Fibroblast of peridontal ligament (primary cell): ENCODE measurements at regions not wholly inside any gene's neighbourhood (a gene's known extent, or its start where the extent isn't known, plus 50 kb on each side); places are given as distances from the start of the nearest gene placed in this dataset.
"Not testable (repeated sequence)": the region's sequence is repeated elsewhere in the genome, so short reads cannot be mapped to it uniquely, and the experiment has no call there.

Source experiments
- DNase-seq: peaks from one replicate; pipeline ENCODE4 v3.0.0-alpha.2; 2010; ENCODE audit errors: extremely low read depth

DNA sequence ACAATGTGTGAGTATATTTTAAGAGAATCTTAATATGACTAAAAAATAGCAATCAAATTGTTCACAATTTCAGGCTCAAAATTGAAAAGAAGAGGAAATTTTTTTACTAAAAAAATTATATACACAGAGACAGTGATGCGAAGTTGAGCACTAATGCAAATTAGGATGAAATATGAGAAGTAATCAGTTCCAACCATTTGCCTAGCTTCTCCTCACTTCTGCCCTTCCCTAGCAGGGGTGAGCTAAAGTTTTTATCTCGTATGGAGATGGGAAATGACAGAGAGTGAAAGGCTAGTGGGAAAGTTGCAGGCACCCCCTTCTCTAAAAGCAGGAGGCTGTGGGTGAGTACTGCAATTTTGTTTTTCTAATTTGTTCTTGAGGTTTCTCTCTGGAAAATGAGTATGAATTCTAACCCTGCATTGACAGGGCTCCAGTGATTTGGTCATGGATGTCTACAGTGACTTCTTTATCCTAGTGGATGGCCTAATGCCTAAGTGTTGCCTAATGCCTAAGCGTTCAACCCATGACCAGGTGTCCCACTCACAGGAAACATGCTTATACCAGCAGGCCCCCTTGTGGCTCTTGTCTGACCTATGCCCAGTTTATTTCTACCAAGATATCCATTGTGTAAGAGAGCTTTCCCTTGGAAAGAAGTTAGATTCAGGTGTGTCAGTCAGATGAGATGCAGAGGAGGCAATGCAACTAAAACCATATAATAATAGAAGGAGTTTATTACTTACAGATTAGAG lies 78.0 kb upstream of the HNMT start:
- DNase-seq = no peak

DNA sequence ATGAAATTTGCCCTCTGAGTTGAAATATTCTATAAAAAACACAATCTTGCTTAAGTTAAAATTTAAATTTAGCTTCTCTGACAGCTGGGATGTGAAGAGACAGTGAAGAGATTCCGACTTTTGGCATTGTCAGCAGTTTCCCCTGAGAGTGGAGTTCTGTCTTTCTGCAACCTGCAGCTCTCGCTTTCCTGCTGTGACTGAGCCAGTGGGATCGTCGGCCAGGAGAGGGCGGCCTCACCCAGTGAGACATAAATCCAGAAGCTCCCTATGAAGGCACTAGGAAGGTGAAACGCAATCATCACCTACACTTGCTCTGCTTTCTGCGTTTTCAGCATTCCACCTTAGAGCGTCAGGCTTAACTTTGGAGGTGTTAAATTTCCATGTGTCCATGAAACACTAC lies 75.4 kb upstream of the HNMT start:
- no peak for DNase-seq

DNA sequence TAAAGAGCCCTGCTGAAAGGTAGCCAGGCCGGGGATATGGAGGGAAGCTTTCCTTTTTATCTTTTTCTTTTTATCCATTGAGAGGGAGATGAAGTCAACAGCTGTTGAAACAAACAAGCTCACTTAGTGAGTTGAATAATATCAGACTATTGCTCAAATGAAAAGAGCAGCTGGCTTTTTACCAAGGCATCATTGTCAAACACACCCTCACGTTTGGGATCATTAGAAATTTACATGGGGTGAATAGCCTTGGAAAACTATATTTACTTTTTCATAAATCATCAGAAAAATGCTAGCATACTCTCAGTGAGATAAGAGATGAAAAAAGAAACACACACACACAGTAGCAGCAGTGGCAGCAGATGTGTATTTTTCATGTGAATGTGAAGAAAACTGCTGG lies 71.5 kb upstream of the HNMT start:
- DNase-seq = no peak

DNA sequence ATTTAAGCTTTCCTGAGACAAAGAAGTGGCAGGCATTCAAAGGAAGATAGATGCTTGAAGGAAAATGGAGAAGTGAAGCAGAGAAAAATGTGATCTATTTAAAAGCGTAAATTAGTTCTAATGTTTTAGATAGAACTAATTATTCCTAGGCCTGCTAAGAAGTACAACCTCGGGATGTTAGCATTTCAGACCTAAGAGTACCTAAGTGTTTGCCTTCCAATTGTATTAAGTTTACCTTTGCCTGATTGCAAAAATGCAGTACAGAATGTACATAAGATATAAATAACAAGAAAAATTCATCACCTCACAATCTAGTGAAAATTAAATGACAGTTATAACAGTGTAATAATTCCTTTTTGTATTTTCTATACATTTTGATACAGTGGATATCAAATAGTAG lies 71.1 kb upstream of the HNMT start:
- DNase-seq = no peak

DNA sequence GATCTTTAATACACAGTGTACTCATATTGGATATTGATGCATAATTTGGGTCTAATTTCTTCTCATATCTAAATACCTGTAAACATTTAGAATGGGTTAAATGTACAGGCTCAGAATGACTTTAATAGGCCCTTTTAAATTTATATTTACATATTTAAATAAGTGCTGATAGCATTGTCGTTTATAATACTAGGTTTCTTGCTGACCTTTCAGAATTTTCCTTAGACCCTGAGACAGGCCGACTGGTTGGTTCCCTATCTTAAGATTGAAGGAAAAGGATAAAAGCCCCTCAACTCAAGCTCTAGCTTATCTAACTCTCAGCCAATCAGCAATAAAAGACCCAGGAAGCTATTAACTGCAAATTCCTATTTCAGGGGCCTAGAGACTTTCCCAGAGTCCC lies 67.8 kb upstream of the HNMT start:
- DNase-seq = no peak

DNA sequence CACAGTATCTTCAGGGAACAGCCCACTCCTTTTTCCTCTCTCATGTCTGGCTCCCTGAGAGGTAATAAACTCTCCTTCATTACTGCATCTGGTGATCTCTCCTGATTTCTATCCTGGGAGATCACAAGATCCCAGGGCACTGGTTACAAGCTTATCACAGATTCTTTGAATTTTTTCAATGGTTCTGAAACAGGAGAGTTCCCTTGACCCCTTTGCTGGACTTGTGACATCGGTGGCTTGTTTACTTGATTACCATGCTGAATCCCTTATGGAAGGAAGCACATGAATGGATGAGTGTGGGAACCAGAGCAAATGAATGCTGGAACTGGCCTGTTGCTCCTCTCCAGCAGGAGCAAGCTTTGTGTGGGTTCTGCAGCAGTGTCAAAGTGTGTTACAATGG lies 67.2 kb upstream of the HNMT start:
- no peak for DNase-seq

DNA sequence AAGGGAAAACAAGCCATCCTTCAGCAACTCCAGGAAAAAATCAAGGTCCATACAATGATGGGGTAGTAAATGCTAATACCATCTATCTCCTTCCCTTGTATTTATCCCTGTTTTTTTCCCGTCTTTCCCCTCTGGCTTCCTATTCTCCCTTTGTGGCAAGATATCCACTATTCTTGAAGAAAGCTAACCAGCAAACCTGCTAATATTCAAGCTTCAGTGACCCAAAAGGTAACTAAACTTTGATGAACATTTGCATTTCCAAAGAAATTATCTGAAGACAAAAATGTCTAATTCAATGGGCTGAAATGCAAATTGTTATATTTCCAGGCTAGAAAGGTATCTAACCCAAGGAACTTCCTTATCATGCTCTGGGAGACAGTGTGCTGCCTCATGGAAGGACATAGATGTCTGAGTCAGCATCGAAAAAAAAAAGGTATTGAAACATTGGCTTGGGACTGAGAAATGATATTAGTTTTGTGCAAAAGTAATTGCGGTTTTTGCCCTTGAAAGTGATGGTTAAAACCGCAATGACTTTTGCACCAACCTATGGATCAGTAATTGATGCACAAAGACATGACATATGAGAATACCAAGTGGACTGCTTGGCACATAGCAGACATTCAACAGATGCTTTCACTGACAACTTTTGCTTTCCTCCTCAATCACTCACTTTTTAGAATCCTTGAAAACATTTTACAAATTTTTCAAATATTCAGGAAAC lies 63.7 kb upstream of the HNMT start:
- no peak for DNase-seq

DNA sequence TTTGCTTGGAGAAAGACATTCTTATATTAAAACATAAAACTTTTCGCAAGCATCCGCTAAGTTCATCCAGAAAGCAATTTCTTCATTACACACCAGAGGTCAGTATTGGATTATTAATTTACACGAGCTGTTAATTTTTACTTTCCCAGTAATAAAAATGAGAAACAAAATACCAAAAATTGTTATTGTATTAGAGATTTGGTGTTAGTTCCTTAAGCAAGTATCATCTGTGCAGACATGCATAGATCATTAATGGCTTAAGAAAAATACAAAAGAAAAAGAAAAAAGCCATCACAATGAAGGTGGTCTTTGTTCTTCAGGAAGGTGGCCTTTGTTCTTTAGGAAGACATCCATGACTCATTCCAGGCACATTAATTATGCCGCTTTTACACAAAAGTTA lies 53.6 kb upstream of the HNMT start:
- peak; percentile 52 for DNase-seq

DNA sequence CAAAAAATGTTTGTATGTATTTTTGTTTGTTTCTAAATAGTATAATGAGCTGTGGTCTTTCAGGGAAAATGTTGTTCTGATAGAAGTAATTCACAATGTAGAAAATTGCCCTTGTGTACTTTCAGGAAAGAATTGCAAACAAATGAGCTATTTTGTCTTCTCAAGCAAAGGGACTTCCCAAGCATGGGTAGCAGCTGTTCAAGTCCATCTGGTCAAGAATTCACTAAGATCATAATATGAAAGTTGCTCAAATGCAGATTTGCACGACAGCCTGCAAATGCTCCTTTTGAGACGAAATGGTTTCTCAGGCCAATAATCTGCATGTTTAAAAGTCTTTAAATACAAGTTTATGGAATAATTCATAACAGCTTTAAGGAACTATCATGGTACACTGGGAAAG lies 51.9 kb upstream of the HNMT start:
- peak; percentile 3 for DNase-seq

DNA sequence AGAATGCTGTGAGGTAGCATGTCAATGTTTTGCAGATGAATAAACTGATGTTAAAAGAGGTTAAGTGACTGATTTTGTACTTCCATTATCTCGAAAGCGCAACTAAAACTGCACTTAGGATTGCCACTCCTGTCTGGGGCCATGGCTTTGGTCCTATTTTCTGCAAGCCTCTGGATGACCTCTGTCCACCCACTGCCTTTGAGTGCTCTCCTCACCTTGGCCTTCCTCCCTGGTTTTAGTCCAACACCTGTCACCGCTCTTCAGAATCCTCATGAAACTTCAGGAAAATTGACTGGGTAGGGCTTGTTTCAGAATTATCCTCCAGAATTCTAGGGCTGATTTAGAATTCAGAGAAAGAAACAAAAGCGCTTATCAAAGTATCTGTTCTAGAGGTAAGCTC lies 51.1 kb upstream of the HNMT start:
- no peak for DNase-seq

DNA sequence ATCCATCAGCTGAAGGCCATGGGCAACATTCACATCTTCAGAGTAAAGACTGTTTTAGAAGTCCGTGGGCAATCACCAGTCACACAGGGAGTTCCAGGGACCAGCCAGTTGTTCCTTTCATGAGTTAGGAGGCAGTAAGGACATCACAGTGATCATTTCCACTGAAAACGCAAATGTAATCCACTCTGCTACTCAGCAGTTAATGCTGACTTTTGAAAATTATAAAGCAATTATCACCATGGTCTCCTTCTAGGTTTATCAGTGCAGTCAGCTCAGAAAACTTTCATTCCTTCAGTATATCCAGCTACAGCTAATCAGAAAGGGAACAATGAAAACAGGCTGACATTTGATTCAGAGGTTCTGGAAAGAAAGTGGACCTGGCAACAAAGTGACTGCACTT lies 50.6 kb upstream of the HNMT start:
- not testable (repeated sequence) for DNase-seq
